C1 segment of cervical spinal cord (tissue), 14 donors: ENCODE measurements at regions not wholly inside any gene's neighbourhood (a gene's known extent, or its start where the extent isn't known, plus 50 kb on each side); places are given as distances from the start of the nearest gene placed in this dataset.

Experiments
- DNase-seq, 14 donors: peaks; one replicate each; lab custom pipeline; 2025; lab: John Stamatoyannopoulos, UW

DNA sequence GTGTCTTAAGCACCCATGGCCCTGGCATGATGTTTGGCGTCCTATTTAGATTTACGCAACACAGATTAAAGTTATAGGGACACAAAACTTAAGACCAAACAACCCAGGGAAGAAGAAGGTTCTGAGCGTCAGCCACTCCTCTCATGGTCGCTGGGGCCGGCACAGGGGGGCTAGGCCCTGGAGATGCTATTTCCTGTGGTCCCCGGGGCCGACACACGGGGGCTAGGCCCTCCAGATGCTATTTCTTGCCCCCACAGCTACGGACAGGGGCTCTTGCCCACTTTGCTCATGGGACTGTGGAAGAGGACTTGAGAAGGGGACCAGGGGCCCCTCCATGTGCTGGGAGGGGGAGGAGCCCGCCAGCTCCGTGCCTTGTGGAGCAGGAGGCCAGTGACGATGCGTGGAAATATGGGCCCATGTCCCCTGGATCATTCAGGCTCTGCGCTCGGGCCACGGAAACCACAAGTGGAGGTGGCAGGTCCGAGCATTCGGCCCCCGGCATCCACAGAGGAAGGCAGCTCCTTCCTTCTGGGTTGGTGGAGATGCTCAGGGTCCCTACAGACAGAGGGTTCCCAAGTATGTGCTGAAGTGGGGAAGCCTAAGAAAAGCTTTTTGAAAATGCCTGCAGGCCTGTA, 711.1 kb downstream of the BRD1 start:
- DNase-seq = no peak

DNA sequence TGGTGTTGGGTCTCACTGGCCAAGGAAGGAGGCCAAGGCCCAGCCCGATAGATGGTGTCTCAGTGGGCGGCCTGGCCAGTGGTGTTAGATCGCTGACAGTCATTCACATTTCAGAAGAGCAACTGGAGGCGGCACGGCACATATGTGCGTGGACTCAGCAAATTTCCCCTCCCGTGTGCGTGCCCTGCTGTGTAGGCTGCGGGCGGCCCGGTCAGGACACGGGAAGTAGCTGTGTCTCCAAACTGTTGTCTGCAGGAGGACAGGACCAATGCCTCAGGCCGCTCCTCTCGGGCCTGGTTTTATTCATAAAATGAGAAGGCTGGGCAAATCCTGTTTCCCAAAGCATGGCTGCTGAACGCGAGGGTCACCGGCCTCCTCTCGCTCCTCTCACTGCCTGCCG, 711.7 kb downstream of the BRD1 start:
- DNase-seq = no peak

DNA sequence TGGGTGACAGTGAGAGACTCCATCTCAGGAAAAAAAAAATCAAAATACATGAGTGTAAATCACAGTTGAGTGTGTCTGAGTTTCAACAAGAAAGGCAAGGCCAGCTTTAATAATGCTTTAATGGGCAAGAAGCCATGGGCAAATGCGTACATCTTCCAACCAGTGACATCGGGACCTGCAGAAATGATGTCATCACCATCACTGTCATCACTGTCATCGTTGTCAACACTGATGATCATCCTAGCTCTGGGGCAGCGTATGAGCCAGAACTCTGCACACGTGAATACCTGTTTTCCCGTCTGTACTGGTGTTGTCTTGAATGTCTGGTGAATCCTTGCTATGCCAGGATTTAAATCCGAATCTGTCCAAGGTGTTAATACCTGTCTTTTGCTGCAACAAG, 712.5 kb downstream of the BRD1 start:
- DNase-seq = no peak

DNA sequence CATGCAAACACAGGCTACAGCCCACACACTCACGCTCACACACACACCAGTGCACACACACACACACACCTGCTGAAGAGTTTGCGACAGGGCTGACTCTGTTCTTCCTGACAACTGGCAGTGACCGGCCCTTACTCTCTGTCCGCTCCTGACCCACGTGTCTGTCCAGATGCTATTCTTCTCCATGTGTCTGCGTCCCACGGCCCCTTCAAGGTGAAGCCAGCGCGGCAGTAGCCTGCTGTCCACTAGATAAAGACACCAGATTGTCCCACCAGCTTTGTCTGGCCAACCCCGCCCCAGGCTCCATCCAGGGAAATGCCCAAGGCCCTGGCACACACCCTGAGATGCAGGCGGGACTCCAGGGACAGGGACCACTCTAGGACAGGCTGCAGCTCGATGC, 713.9 kb downstream of the BRD1 start:
- no peak for DNase-seq

DNA sequence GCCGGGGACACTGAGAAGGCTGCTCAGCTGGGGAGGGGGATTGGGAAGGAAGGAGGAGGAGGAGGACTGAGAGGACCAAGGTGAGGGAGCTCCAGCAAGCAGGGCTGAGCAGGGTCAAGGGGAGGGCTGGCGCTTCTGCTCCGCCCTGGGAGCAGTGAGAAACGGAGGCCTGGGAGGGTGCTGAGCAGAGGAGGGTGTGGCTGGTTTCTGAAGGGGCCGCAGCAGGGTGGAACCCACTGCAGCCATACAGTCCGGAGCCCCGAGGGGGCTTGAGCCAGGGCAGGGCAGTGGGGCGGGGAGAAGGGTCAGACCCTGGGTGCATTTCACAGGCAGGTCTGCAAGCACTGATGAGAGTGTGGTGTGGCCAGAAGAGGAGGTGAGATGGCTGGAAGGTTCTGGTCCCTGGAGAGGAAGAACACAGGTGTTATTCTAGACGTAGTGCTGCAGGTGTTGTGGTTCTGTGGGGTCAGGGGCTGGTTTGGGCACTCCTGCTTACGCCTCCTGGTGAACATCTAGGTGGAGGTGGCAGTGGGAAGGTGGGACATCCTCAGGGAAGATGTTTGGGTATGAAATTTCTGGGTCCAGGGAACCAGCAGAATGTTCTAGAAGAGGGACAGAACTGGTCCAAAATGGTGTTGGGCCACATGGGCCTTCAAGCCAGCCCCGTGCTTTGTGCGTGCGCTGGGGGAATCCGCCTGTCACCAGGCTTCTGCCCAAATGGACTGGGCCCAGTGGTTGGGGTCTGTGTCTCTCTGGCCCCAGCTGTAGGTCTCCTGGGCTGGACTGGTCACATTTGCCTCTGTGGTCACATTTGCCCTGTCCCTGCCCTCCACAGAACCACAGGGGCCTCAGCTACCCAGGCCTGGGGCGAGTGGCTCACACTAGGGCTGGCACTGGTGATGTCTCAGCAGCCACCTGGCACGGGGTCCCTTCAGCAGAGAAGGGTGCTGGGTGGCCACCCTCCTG, 714.7 kb downstream of the BRD1 start:
- no peak for DNase-seq

DNA sequence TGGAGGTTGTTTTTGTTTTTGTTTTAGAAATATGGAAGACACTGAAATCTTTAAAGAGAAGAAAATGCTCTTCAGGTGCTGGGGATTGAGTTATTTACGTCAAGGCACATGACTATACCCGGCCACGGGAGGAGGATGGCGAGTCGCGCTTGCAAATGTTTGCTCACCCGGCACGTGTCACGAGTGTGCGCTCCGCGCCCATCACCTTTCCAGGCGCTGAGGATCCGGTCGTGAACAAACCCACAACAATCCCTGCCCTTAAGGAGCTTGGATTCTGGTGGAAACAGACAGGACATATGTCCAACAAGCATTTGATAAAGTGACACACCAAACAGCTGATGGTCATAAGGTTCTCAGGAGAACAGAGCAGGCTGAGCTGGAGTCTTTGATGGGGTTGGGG, 715.5 kb downstream of the BRD1 start:
- no peak for DNase-seq

DNA sequence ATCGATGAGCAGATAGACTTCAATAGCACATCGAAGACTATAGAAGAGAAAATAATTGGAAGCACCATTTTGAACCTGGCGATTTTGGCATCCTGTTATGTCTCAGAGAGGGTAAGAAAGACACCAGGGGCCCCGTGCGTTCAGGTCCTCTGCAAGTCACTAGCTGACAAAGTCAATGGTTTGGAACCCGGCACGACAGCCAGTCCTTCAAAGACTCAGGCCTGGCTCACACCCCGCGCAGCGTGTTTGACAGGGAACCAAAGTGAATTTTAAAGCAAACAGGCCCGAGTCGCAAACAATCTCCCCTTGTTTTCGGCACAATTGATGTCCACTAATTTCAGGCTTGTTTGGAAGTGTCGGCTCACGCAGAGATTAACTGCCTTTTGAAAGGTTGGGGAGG, 716.6 kb downstream of the BRD1 start:
- DNase-seq = no peak

DNA sequence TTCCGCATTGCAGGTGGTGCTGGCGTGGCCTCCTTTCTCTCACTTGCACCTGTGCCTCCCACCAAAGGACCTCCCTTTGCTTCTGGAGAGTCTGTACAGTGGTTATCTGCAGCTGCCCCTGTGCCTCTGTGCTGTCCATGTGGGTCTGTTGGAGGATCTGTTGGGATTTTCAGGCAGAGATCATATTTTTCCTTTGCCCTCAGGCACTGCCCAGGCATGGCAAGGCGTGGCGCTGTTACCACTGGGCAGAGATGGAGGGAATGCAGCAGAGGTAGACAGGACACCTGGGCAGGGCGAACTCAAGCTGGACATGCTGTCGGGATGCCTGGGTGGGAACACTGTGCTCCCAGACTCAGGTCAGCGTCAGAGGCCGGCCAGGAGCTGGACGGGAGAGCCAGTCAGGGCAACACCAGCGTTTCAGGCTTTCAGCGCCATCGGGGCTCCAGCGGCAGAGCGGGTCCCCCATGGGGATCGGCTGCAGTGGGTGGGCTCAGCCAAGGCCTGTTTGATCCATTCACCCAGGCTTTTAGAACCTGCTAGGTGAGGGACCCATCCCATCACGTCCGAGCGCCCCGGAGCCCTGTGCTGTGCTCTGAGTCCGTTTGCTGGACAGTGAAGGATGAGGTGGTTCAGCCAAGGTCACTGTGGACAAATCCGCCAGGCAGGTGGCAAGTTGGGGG, 718.9 kb downstream of the BRD1 start:
- DNase-seq = no peak

DNA sequence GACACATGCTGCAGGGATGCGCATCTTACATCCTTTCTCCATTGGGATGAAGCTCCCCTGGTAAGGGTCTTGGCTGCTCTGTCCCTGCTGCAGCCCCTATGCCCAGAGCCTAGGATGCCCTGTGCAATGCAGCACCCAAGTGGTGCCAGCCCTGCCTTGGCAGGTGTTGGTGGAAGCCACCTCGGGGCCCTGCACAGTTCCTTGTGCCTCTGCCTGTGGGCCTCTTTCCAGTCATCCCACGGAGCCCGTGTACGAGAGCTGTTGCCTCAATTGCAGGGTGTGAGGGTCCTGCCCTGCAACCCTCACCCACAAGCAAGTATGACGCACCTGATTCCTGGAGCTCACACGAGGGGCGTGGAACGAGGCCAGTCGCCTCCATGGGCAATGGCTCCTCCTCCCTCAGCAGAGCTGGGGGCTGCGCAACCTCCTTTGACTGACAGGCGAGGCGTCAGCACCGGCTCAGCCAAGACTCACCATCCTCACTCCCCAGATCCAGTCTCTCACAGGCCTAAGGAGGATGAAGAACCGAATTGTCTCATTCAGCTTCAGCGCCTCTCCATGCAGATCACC, 719.6 kb downstream of the BRD1 start:
- no peak for DNase-seq

DNA sequence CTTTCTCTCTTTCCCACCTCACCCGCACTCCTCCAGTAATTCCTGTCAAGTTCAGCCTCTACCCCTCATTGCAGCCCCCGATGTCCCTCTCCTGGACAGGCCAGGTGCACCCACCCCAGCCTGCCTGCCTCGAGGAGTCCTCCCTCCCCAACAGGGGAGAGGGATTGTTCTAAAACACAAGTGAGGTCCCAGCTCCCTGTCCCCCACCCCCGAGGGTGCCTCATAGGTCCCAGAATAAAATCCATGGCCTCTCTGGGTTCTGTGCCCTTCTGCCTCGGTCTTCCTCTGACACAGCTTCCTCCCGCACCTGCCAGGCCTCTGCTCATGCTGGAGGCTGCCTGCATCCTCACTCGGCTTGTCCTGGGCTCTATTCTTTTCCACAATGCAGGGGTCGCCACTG, 720.1 kb downstream of the BRD1 start:
- DNase-seq = no peak

DNA sequence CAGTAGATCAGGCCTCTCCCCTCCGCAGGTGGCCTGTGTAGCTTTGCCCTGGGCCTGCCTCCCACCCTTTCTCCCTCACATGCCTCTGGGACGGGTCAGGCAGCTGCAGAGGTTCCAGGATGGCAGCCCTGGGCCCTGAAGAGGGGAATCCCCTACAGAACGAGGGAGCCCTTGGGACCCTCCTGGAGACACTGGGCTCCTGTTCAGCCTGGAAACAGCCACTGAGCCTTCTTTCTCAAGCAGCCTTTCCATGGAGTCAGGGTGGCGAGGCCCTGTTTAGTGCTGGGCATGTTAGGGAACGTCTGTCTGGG, 720.9 kb downstream of the BRD1 start:
- DNase-seq = no peak

DNA sequence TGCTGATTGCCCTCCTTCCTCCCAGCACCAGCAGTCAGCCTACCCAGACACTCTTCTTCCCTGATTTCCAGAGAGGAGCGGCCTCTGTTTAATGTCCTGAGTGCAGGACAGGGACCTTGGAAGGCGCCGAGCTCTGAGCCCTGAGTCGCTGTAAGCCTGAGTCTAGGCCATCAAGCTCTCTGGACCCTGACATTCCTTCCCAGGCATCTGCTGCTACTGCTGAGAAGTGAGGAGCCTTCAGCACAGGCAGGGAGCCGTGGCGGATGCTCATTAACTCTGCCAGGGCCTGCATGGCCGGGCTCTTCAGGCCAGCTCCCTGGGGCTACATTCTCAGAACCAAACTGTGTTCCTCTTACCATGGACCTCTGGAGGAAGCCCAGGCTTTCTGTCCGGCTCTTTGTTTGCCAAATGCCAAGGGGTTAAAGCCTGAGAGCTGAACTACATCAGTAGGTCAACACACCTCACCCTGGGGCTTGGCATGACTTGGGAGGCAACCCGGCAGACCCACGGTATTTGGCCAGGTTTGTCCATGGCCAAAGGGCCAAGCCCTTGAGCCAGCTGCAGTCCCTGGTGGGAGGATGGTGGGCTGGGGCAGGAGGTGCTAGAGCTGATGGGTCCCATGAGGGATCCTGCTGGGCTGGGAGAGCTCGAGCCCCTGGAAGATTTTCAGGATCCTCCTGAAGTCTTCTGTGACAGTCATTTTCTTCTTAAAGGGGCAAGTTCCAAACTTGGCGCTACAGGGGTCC, 721.4 kb downstream of the BRD1 start:
- DNase-seq = no peak

DNA sequence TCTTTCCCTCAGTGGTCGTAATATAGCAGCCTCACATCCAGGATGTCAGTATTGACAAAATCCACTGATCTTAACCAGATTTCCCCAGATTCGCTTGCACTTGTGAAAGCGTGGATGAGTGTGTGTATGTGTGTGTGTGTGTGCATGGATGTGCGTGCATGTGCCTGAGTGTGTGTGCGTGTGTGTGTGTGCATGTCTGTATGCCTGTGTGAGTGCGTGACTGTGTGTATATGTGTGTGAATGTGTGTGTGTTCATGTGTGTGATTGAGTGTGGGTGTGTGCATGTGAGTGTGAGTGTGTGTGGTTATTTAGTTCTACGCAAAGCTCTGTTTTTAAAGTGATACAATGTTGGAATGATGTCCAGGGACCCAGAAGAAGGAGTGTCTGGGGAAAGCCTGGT, 723.2 kb downstream of the BRD1 start:
- DNase-seq = no peak

DNA sequence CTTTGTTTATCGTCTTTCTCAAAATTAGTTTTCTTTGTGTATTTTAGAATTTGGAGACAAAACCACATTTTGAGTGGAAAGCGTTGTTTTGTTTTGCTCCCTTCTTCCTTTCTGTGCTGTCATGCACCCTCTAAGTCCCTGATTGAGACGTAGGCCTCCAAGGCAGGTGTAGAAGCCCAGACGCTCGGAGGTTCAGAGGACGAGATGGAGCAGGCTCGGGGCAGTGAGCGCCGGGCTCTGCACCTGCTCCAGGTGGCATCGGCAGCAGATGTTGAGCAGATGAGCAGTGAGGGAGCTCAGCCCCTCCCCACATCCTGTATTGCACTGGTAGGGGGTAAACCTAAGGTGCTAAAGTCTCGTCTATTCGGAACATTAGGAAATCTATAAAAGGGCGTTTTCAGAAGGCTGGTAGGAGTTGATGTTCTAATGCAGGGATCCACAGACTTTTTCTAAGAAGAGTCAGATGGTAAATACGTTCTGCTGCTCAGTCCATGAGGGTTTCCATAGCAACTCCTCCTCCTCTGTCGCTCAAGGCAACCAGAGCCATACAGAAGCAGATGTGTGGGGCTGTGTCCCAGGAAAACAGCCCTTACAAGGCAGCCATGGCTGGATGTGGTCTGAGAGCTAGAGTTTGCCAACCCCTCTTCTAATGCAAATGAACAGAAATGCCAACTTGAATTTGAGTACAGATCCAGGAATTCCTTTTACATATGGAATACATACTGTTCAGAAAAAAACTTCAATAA, 724.2 kb downstream of the BRD1 start:
- no peak for DNase-seq

DNA sequence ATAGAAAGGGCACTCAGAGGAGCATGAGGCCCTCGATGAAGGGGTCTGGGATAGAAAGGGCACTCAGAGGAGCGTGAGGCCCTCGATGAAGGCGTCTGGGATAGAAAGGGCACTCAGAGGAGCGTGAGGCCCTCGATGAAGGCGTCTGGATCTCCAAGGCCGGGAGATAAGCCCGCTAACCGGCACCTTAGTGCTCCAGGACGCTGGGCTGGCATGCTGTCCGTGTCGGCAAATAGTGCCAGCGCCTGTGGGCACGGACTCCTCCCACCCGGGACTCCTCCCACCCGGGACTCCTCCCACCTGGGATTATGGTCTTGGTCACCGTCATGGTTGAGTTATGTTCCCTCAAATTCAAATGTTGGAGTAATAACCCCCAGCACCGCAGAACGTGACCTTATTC, 725.3 kb downstream of the BRD1 start:
- no peak for DNase-seq

DNA sequence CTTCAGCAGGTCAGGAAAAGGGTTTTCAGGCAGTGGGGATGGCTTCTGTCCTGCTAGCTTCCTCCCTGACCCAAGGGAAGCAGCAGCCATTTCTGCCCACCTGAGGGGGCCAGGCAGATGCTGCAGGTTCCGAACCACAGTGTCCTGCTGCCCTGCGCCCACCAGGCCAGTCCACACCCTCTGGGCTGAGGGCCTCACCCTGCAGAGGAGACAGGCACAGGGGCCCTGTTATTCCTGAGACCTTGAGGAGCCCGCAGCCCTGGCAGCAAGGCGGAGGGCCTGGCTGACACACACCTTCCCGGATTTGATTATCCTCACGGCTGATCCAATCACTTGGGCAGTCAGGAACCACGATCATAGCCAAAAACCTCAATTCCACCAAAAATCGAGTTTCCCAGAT, 725.8 kb downstream of the BRD1 start:
- no peak for DNase-seq

DNA sequence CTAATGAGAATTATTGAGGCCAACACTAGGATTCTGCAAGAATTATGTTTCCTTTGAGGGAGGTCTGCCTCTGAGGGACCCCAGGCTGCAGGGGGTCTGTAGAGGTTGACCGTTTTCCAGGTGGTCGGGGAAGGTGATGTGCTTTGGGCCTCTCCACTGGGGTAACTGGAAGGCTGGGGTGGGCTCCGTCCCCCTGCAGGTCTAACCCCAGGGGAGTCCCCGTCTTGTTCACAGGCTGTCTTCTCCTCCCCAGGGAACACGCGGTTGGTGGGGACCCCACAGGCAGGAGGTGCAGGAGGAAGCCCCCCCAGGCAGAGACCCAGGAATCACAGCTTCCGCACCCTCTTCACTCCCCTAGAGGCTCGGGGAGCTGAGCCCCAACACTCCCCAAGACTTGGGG, 726.4 kb downstream of the BRD1 start:
- no peak for DNase-seq

DNA sequence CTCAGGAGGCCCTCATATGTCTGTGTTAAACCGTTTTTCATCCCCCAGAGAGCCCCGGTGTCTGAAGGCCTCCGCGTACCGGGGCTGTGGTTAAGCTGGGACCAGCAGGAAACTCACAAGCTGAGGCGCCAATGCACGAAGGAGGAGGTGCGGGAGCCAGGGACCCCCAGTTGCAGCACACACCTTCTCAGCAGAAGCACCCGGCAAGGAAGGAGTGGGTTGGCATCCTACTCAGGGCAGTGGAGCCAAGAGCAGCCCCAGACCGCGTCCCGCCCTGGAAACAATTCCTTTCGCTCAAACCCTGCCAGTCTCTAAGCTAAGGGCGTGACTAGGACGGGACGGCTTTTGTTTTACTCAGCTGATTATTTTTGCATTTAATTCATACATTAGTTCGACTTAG, 726.9 kb downstream of the BRD1 start:
- DNase-seq = no peak

DNA sequence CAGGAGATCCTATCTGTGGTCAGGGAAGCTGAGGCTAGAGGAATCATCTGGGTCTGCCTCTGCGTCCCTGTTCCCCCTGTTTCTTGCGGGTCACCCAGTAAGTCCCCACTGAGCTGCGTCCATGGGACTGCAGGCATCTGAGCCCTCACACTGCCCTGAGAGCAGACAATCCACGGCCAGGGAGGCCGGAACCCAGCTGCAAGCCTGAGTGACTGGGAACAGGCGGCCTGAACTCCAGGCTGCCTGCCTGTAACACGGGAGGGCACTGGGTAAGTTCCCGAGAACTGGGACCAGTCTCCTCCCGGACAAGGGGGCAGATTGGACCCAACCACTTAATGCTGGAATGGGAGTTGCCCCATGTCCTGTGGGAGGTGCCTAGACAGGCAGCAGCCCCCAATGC, 727.4 kb downstream of the BRD1 start:
- no peak for DNase-seq

DNA sequence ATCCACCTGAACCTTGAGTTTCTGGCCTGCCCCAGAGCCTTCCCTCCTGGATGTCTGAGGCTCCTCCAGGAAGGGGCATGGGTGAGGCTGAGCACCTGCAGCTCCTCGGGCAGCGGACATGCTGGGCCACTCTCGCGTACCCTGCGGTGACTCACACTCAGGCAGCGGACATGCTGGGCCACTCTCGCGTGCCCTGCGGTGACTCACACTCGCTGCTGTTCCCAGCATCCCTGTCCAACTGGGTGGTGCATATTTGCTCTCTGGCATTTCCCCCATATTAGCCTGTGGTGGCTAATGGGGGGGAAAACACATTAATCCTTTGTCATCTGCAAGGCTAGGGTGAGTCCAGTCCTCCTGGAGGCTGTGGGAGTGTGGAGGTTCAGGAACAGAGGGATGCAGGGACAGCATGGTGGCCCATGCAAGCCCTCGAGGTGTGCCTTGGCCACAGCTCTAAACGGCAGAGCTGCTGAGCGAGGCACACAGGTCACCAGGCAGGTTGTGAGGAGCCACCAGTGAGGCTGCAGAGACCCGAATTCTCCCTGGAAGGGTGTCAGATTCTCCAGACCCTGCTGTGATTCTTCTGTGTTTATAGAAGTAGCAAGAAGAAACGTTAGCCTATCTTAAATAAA, 728.1 kb downstream of the BRD1 start:
- DNase-seq = no peak

DNA sequence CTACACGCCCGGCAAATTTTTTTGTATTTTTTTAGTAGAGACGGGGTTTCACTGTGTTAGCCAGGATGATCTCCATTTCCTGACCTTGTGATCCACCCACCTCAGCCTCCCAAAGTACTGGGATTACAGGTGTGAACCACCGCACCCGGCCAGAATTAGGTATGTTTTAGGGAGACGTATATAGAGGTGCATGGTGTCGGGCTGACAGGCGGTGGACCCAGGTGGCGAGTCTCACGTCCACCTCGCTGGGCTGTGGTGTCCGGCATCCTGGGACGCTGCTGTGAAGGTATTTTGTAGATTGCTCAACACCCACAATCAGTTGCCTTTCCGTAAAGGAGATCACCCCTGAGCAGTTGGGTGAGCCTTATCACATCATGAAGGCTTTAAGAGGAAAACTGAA, 728.6 kb downstream of the BRD1 start:
- no peak for DNase-seq
